H9 (cell line): ENCODE measurements at regions not wholly inside any gene's neighbourhood (a gene's known extent, or its start where the extent isn't known, plus 50 kb on each side); places are given as distances from the start of the nearest gene placed in this dataset.

Experiments
- DNase-seq: peaks from one replicate; pipeline ENCODE4 v3.0.0-alpha.2; 2017
- H2AFZ ChIP-seq: one replicate; pipeline ENCODE4 v1.6.1; 2013; ENCODE audit warnings: mild to moderate bottlenecking, low read length, control low read depth, moderate library complexity
- H2AK5ac ChIP-seq: 2 replicates; pipeline ENCODE4 v1.6.1; 2013; ENCODE audit warnings: low read length, control low read depth, mixed read lengths; ENCODE audit not compliant: insufficient read length
- H2BK120ac ChIP-seq: one replicate; pipeline ENCODE4 v1.6.1; 2013; ENCODE audit warnings: low read depth, mild to moderate bottlenecking, low read length, control low read depth, inconsistent platforms; ENCODE audit not compliant: poor library complexity, severe bottlenecking
- H2BK12ac ChIP-seq: 2 replicates; pipeline ENCODE4 v1.6.1; 2013; ENCODE audit warnings: low read length, control low read depth, mixed read lengths, low read depth; ENCODE audit not compliant: insufficient read length
- H2BK15ac ChIP-seq: 2 replicates; pipeline ENCODE4 v1.6.1; 2013; ENCODE audit warnings: low read depth, low read length, control low read depth
- H2BK20ac ChIP-seq: one replicate; pipeline ENCODE4 v1.6.1; 2013; ENCODE audit warnings: low read depth, mild to moderate bottlenecking, low read length, control low read depth, inconsistent platforms; ENCODE audit not compliant: poor library complexity, severe bottlenecking
- H2BK5ac ChIP-seq: 2 replicates; pipeline ENCODE4 v1.6.1; 2013; ENCODE audit warnings: low read length, control low read depth, mixed read lengths; ENCODE audit not compliant: insufficient read length
- H3K14ac ChIP-seq: 2 replicates; pipeline ENCODE4 v1.6.1; 2013; ENCODE audit warnings: low read length, control low read depth; ENCODE audit not compliant: insufficient read depth
- H3K18ac ChIP-seq: 2 replicates; pipeline ENCODE4 v1.6.1; 2013; ENCODE audit warnings: low read depth, mild to moderate bottlenecking, mixed read lengths, low read length, control low read depth; ENCODE audit not compliant: insufficient read length
- H3K23ac ChIP-seq: 2 replicates; pipeline ENCODE4 v1.6.1; 2013; ENCODE audit warnings: low read length, control low read depth, mixed read lengths, low read depth; ENCODE audit not compliant: insufficient read length
- H3K23me2 ChIP-seq: 2 replicates; pipeline ENCODE4 v1.6.1; 2013; ENCODE audit warnings: low read depth, mild to moderate bottlenecking, mixed read lengths, low read length, control low read depth; ENCODE audit not compliant: insufficient read length, poor library complexity, severe bottlenecking
- H3K27ac ChIP-seq: 2 replicates; pipeline ENCODE4 v1.5.1; 2013; ENCODE audit warnings: low read length, control low read depth, mixed read lengths, low read depth; ENCODE audit not compliant: insufficient read length
- H3K27me3 ChIP-seq: 2 replicates; pipeline ENCODE4 v1.6.1; 2013; ENCODE audit warnings: low read length, control low read depth, inconsistent platforms; ENCODE audit not compliant: insufficient read depth
- H3K4ac ChIP-seq: 2 replicates; pipeline ENCODE4 v1.6.1; 2013; ENCODE audit warnings: low read depth, mild to moderate bottlenecking, control low read depth, inconsistent platforms, low read length, moderate library complexity
- H3K4me1 ChIP-seq: 2 replicates; pipeline ENCODE4 v1.6.1; 2013; ENCODE audit warnings: low read length, control low read depth, inconsistent platforms; ENCODE audit not compliant: insufficient read depth
- H3K4me2 ChIP-seq: 2 replicates; pipeline ENCODE4 v1.6.1; 2013; ENCODE audit warnings: low read length, control low read depth, mixed read lengths; ENCODE audit not compliant: insufficient read length, insufficient read depth
- H3K56ac ChIP-seq: 2 replicates; pipeline ENCODE4 v1.6.1; 2013; ENCODE audit warnings: low read depth, mild to moderate bottlenecking, mixed read lengths, low read length, control low read depth; ENCODE audit not compliant: insufficient read length
- H3K79me1 ChIP-seq: 2 replicates; pipeline ENCODE4 v1.6.1; 2013; ENCODE audit warnings: low read depth, mild to moderate bottlenecking, moderate library complexity, low read length, control low read depth, inconsistent platforms; ENCODE audit not compliant: insufficient read depth, poor library complexity, severe bottlenecking
- H3K79me2 ChIP-seq: 2 replicates; pipeline ENCODE4 v1.6.1; 2013; ENCODE audit warnings: low read length, control low read depth, inconsistent platforms; ENCODE audit not compliant: insufficient read depth
- H3K9ac ChIP-seq: 2 replicates; pipeline ENCODE4 v1.6.1; 2013; ENCODE audit warnings: low read length, control low read depth, mixed read lengths; ENCODE audit not compliant: insufficient read length; ENCODE audit errors: extremely low read depth
- H3K9me3 ChIP-seq: one replicate; pipeline ENCODE4 v1.6.1; 2013; ENCODE audit warnings: low read depth, low read length, inconsistent platforms; ENCODE audit not compliant: control insufficient read depth
- H3T11ph ChIP-seq: one replicate; pipeline ENCODE4 v1.6.1; 2013; ENCODE audit warnings: mild to moderate bottlenecking, low read length, control low read depth, inconsistent platforms
- H4K20me1 ChIP-seq: one replicate; pipeline ENCODE4 v1.6.1; 2013; ENCODE audit not compliant: control insufficient read depth, insufficient read length, insufficient read depth
- H4K5ac ChIP-seq: 2 replicates; pipeline ENCODE4 v1.6.1; 2013; ENCODE audit warnings: low read depth, mild to moderate bottlenecking, mixed read lengths, low read length, control low read depth; ENCODE audit not compliant: insufficient read length
- H4K8ac ChIP-seq: replicated peaks from 2 replicates; pipeline ENCODE4 v1.6.1; 2013; ENCODE audit warnings: low read length, control low read depth, mixed read lengths, low read depth; ENCODE audit not compliant: insufficient read length
- H4K91ac ChIP-seq: 2 replicates; pipeline ENCODE4 v1.6.1; 2013; ENCODE audit warnings: low read depth, mild to moderate bottlenecking, moderate library complexity, mixed read lengths, low read length, control low read depth; ENCODE audit not compliant: insufficient read length
- H3K27ac Mint-ChIP-seq, 3 experiments: 2 replicates in 2 of 3; 3 replicates in 1 of 3; pipeline ENCODE4 v1.8.0; 2020 to 2021; ENCODE audit warnings: mixed read lengths in 3 of 3, mild to moderate bottlenecking in 1 of 3, moderate library complexity in 1 of 3
- H3K27me3 Mint-ChIP-seq: 2 replicates; pipeline ENCODE4 v1.8.0; 2021; ENCODE audit warnings: low read depth, mild to moderate bottlenecking, moderate library complexity, mixed read lengths
- H3K36me3 Mint-ChIP-seq, 3 experiments: 2 replicates in 2 of 3; 3 replicates in 1 of 3; pipeline ENCODE4 v1.8.0; 2020 to 2021; ENCODE audit warnings: low read depth in 3 of 3, mixed read lengths in 3 of 3; ENCODE audit not compliant: insufficient read depth in 1 of 3
- H3K4me1 Mint-ChIP-seq, 2 experiments: 2 replicates each; pipeline ENCODE4 v1.8.0; 2020; ENCODE audit warnings: mixed read lengths in 2 of 2
- H3K4me3 Mint-ChIP-seq, 2 experiments: 2 replicates in 1 of 2; 3 replicates in 1 of 2; pipeline ENCODE4 v1.8.0; 2020 to 2021; ENCODE audit warnings: mild to moderate bottlenecking in 2 of 2, mixed read lengths in 2 of 2, moderate library complexity in 1 of 2
- H3K9me3 Mint-ChIP-seq, 2 experiments: 2 replicates in 1 of 2; 3 replicates in 1 of 2; pipeline ENCODE4 v1.8.0; 2020; ENCODE audit warnings: mild to moderate bottlenecking in 2 of 2, mixed read lengths in 2 of 2, moderate library complexity in 1 of 2
- CTCF ChIP-seq: fragments of 200-600 bp; sonication (generic); conservative IDR thresholded peaks from 3 replicates; pipeline ENCODE4 v1.8.0; 2021; ENCODE audit warnings: antibody characterized with exemption, mild to moderate bottlenecking
- WGBS: extraction: QIAGEN DNeasy Blood & Tissue Kit; methylation state at CpG from one replicate; pipeline ENCODE4 v1.1.7; 2013; ENCODE audit warnings: missing lambda C conversion rate, low lambda C conversion rate, mixed read lengths; ENCODE audit not compliant: insufficient read length; ENCODE audit errors: extremely low coverage; 5-methylcytosine and 5-hydroxymethylcytosine counted together

DNA sequence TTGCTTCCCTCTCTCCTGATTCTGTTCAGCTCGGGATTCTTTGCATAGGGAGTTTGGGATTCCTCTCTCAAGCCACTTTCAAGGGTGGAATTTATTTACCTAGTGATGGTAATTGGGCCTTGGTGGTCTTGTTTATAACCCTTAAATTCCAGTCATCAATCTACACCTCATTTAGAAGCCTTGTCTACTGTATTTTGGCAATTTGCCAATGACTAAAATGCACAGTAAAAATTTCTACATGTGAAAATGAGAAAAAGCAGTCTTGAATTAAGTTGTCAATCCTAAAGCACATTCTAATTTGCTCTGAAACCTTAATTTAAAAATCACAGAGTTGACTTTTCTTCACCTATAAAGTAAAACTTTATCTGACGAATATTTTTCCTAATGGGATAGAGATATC is 749.2 kb upstream of the CRIM1 start:
- H3K4me1 Mint-ChIP-seq: no peaks in the 10 kb centered on the region
- H3K27me3 Mint-ChIP-seq: no peaks in the 10 kb centered on the region
- no peak for DNase-seq
- Histone ChIP-seq H4K8ac (no peak overlapping the region), H2AK5ac (no peak overlapping the region), H3K9me3 (no peaks in the 10 kb centered on the region), H3K23me2 (no peaks in the 10 kb centered on the region), H3K79me1 (no peaks in the 10 kb centered on the region), H3K4ac (no peak overlapping the region), H3K14ac (no peak overlapping the region), H3K56ac (no peak overlapping the region), H3K79me2 (no peaks in the 10 kb centered on the region), H2BK5ac (no peak overlapping the region), H3T11ph (no peak overlapping the region), H3K18ac (no peak overlapping the region), H2BK120ac (no peak overlapping the region), H3K23ac (no peak overlapping the region), H2BK15ac (no peak overlapping the region), H3K4me2 (no peak overlapping the region), H2BK20ac (no peak overlapping the region), H3K9ac (no peak overlapping the region), H3K4me1 (no peaks in the 10 kb centered on the region), H3K27me3 (no peaks in the 10 kb centered on the region), H2AFZ (no peak overlapping the region), H4K20me1 (no peaks in the 10 kb centered on the region), H4K5ac (no peak overlapping the region), H3K27ac (no peak overlapping the region), H2BK12ac (no peak overlapping the region), H4K91ac (no peak overlapping the region)
- H3K36me3 Mint-ChIP-seq: peaks cover 0 to under 1% (median 0%) of the 10 kb centered on the region in 3 experiments; a peak in 1 of 7 replicates
- peaks cover 0 to 3% of the 10 kb centered on the region in 2 experiments; a peak in 1 of 5 replicates for H3K9me3 Mint-ChIP-seq
- no CpG with 5 or more reads among the region's 2 CpGs for WGBS
- 0 out of 7 replicates have a peak overlapping the region, but pooled peaks of 1 of the 3 experiments have one; percentile 18 for H3K27ac Mint-ChIP-seq
- no peak overlapping the region for H3K4me3 Mint-ChIP-seq
- TF ChIP-seq CTCF: no peak
